ENCODE measurements at regions not wholly inside any gene's neighbourhood (a gene's known extent, or its start where the extent isn't known, plus 50 kb on each side); places are given as distances from the start of the nearest gene placed in this dataset.

DNA sequence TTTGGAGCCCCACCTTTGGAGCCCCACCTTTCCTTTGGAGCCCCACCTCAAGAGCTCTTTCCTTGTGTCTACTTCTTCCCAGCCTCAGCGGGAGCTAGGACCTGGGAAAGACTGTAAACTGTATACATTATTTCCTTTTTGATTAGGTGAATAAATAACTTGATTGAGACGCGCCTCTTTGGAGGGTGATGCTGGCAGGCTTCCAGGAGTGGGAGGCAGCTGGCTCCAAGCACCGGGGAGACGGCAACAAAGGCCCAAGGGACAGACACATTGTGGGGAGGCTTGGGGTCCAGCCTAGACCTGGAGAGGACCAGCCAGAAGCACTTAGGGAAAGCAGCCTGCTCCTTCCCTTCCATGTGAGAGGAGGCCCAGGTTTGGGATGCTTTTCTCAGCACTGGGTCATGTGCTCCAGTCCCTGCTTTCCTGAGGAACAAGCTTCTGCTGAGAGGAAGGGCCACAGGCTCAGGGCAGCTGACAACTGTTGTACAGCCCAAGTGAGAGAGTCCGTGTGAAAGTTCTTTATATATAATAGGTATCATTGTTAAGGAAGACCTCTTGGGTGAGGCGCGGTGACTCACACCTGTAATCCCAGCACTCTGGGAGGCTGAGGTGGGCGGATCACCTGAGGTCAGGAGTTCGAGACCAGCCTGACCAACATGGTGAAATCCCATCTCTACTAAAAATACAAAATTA lies 297.2 kb upstream of the SLC14A2 start:
- TF ChIP-seq, protein P1, sequence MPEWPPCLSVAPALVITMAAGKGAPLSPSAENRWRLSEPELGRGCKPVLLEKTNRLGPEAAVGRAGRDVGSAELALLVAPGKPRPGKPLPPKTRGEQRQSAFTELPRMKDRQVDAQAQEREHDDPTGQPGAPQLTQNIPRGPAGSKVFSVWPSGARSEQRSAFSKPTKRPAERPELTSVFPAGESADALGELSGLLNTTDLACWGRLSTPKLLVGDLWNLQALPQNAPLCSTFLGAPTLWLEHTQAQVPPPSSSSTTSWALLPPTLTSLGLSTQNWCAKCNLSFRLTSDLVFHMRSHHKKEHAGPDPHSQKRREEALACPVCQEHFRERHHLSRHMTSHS (tag by site-specific recombination; IDR thresholded peaks at IDR 0.05), result no peak
- TF ChIP-seq, protein P2, sequence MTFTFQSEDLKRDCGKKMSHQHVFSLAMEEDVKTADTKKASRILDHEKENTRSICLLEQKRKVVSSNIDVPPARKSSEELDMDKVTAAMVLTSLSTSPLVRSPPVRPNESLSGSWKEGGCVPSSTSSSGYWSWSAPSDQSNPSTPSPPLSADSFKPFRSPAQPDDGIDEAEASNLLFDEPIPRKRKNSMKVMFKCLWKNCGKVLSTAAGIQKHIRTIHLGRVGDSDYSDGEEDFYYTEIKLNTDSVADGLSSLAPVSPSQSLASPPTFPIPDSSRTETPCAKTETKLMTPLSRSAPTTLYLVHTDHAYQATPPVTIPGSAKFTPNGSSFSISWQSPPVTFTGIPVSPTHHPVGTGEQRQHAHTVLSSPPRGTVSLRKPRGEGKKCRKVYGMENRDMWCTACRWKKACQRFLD (tag by site-specific recombination; IDR thresholded peaks at IDR 0.05), result no peak
- TF ChIP-seq SCRT2 (tag by site-specific recombination; IDR thresholded peaks at IDR 0.05) (no peak), TCF7L2 (IDR thresholded peaks at IDR 0.05; ENCODE audit: borderline replicate concordance, low read depth, low read length) (no peak), ZBTB1 (tag by site-specific recombination; IDR thresholded peaks at IDR 0.05) (no peak), MYNN (tag by site-specific recombination; IDR thresholded peaks at IDR 0.05; ENCODE audit: borderline replicate concordance) (no peak)
- TF ChIP-seq, protein P3, sequence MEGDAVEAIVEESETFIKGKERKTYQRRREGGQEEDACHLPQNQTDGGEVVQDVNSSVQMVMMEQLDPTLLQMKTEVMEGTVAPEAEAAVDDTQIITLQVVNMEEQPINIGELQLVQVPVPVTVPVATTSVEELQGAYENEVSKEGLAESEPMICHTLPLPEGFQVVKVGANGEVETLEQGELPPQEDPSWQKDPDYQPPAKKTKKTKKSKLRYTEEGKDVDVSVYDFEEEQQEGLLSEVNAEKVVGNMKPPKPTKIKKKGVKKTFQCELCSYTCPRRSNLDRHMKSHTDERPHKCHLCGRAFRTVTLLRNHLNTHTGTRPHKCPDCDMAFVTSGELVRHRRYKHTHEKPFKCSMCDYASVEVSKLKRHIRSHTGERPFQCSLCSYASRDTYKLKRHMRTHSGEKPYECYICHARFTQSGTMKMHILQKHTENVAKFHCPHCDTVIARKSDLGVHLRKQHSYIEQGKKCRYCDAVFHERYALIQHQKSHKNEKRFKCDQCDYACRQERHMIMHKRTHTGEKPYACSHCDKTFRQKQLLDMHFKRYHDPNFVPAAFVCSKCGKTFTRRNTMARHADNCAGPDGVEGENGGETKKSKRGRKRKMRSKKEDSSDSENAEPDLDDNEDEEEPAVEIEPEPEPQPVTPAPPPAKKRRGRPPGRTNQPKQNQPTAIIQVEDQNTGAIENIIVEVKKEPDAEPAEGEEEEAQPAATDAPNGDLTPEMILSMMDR (tag by site-specific recombination; IDR thresholded peaks at IDR 0.05), result no peak
- TF ChIP-seq, protein P4, sequence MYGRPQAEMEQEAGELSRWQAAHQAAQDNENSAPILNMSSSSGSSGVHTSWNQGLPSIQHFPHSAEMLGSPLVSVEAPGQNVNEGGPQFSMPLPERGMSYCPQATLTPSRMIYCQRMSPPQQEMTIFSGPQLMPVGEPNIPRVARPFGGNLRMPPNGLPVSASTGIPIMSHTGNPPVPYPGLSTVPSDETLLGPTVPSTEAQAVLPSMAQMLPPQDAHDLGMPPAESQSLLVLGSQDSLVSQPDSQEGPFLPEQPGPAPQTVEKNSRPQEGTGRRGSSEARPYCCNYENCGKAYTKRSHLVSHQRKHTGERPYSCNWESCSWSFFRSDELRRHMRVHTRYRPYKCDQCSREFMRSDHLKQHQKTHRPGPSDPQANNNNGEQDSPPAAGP (tag by site-specific recombination; IDR thresholded peaks at IDR 0.05), result no peak

All from HEK293 (cell line).